ENCODE measurements at regions not wholly inside any gene's neighbourhood (a gene's known extent, or its start where the extent isn't known, plus 50 kb on each side); places are given as distances from the start of the nearest gene placed in this dataset.
"Not testable (repeated sequence)": the region's sequence is repeated elsewhere in the genome, so short reads cannot be mapped to it uniquely, and the experiment has no call there.

DNA sequence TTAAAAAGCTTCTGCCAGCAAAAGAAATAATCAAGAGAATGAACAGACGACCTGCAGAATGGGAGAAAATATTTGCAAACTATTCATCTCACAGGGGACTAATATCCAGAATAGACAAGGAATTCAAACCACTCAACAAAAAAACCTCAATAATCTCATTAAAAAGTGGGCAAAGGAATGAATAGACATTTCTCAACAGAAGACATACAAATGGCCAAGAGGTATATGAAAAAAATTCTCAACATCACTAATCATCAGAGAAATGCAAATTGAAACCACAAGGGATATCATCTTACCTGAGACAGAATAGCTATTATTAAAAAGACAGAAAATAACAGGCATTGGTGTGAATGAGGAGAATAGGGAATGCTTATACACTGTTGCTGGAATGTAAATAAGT lies 270.0 kb downstream of the DACT1 start:
- no peak for DNase-seq

DNA sequence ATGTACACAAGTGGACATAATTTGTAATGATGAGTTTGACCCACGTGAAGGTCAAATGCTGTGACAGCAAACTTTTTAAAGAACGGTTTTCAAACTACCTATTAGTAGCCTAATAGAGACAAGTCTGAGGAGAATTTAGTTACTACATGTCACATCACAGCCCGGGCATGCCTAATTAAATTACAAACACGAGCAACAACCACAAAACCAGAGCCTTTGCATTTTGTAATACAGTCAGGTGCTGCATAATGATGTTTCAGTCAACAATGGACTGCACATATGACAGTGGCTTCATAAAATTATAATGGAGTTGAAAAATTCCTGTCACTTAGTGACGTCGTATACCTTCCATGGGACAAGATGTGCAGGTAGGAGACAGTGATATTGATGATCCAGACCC lies 274.5 kb downstream of the DACT1 start:
- no peak for DNase-seq

- DNase-seq = no peak
Measured at GRCh38 chr14:58912799-58913432, 275.2 kb downstream of the DACT1 start.

DNA sequence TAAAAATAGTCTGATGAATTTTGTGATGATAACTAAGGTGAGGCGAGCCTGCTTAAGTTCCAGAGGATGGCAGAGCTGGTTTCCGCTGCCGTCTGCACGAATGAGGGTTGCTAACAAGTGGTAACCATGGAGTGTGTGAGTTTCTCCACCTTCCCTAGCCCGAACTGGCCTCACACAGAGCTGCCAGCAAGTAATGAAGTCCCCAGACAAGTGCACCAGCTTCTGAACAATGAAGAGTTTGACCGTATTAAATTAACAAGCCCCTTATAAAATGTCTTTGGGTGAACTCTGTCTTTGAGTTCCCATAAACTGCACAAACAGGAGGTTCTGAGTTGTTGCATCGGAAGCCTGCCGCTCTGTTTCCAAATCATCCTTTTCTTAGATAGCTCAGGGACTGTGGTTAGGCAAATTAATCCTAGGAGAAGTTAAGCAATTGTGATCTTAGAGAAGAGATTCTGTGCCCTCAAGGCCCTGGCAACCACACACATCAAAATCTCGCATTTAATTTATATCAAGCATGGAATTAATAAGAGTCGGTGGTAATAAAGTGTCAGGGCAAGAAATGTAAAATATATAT lies 274.1 kb upstream of the DAAM1 start:
- no peak for DNase-seq

DNA sequence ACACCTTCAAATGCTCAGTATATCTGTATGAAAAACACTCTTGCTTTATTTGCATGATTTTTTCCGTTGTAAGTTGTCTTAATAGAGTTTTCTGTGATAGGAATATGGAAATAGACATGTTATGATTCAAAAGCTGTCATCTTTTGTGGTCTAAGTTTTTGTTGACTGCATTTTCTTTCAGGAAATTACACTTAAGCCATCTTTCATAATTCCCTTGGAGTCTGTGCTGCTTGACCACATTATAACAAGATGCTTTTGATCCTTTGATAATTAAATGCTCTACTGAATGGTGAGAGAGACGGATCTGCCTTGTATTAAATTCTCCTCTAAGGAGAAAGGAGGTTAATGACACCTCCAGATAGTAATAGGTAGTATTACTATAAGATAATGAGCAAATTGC lies 272.8 kb upstream of the DAAM1 start:
- DNase-seq = no peak

GRCh38 chr14:58918066-58918738 lies 270.3 kb upstream of the DAAM1 start:
- no peak for DNase-seq

DNA sequence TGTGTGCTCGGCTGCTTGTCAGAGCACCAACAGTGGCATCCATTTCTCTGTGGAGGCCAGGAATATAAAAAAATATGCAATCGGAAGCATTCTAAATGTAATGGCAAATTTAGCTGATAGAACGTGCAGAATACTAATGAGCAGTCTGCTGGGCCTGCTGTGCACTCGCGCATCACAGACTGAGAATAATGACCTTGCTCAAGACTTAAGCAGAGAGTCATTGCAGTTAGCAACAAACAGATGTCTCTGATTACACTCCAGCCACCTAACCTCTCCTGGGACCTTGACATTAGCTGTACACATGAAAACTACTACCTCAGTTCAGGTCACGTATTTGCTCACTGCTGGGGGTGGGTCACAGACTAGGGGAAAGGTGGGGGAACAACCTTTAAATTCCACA lies 269.2 kb upstream of the DAAM1 start:
- no peak for DNase-seq

GRCh38 chr14:58920230-58920629 lies 268.2 kb upstream of the DAAM1 start:
- no peak for DNase-seq

DNA sequence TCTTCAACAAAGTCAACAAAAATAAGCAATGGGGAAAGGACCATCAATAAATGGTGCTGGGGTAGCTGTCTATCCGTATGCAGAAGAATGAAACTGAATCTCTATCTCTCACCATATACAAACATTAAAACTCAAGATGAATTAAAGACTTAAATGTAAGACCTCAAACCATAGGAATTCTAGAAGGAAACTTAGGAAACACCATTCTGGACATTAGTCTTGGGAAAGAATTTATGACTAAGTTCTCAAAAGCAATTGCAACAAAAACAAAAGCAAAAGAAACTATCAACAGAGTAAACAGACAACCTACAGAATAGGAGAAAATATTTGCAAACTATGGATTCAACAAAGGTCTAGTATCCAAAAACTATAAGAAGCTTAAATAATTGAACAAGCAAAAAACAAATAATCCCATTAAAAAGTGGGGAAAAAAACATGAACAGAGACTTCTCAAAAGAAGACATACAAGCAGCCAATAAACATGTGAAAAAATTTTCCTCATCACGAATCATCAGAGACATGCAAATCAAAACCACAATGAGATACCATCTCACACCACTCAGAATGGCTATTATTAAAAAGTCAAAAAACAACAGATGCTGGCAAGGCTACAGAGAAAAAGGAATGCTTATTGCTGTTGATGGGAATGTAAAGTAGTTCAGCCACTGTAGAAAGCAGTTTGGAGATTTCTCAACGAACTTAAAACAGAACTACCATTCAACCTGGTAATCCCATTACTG lies 266.1 kb upstream of the DAAM1 start:
- DNase-seq = not testable (repeated sequence)

DNA sequence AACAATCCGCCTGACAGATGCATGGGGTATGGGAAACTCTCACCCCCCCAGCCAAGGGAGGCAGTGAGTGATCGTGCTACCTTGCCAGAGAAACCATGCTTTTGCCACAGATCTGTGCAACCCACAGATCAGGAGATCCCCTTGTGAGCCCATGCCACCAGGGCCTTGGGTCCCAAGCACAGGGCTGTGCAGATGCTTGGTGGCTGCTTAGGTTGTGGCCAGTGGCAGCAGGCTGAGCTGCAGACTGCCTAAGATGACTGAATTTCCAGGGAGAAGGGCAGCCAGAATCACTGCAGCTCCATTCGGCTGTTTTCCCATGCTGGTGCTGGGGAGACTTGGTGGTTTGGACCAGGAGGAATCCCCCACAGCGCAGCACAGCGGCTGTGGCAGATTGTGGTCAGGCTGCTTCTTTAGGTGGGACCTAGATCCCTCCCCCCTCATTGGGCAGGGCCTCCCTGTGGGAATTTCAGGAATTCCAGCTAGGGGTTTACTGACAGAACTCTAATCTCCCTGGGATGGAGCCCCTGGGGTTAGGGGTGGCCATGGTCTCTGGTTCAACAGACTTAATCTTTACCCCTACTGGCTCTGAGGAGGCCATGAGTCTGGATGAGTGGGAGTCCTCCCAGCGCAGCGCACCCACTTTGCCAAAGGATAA lies 264.6 kb upstream of the DAAM1 start:
- no peak for DNase-seq

DNA sequence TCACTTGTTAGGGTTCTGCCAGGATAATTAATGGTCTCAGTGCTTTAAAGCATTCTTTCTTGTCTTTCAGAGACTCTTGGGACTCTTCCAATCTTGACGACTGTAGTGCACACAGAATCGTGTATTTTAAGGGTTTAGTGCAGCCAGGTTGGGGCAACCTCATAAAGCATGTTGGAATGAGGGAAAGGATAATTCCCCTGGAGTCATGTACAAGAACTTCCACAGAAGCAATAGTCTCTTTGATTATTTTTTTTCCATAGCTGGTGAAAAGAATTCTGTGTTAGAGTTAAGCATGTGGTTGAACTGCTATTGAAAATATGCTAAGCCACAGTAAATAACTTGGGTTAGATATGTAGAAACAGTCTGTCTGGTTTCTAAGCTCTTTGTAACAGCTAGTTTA lies 246.8 kb upstream of the DAAM1 start:
- no peak for DNase-seq

DNA sequence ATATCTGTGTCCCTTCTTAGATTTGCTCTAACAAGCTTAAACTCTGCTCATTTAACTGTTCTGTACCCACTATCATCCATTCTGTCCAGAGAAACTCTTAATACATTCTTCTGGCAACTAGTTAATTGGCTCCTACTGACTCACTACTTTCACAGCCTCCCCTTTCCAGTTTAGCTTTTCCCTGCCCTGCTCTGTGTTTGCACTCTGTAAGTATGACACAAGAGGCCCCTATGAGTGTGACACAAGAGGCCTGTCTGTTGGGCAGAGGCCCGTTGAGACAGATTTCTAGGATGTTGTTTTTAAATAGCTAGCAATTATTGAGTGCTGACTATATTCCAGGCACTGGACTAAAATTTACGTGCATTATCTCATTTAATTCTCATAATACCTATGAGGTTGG lies 246.0 kb upstream of the DAAM1 start:
- DNase-seq = no peak

DNA sequence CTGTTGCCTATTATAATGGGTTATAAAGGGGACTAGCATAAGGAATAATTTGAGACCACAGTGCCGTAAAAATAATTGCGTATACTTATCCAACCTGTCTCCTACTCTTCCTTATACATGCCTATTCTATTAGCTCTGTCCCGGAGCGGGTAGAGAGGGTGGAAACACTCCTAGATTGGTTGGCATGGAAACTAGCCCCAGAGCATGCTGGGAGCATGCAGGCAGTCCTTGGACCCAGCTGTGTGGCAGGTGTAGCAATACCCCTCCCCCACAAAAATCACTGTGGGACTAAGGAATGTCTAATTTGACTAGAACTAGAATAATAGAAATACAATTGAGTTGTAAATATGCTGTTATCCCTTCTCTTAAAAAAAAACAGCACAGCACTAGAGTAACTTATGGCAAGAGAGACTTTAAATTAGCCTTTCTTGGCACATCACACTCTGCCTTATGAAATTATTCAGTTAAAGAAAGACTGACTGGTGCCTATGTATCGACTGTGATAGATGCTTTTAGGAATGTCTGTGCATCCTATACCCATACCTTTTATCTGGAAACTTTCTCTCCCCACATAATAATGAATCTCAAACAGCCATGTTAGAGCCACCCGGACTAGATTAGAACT lies 244.0 kb upstream of the DAAM1 start:
- no peak for DNase-seq

GRCh38 chr14:58944968-58945356 lies 243.5 kb upstream of the DAAM1 start:
- no peak for DNase-seq

GRCh38 chr14:58946431-58946830 lies 242.0 kb upstream of the DAAM1 start:
- DNase-seq = no peak

GRCh38 chr14:58947156-58947555 lies 241.3 kb upstream of the DAAM1 start:
- DNase-seq = no peak

DNA sequence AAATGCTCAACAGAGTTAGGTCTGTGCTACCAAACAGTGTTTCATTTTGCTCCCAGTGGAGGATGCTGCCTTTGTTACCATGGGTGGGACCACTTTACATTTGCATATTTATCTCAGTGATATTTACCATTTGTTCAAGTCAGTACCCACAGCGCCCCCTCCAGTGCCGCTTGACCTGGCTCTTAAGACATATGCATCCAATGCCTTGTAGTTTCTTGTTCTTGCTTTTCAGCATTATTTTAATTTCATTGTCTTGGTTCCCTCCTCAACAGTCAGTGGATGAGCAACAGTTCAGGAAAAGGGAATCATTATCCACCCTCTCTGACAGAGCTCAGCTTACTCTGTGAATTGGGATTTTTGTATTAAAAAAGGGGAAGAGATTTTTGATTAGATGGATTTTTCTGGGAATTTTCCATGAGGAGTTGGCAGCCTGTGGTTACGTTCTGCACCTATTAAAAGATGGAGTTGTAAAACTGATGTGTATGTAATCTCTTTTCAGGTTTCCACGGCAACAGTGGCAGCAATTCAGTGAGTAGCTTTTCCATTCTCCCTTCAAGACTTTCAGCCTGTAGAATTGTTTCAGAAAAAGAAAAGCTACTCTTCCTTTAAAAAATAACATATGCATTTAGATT lies 240.5 kb upstream of the DAAM1 start:
- no peak for DNase-seq

DNA sequence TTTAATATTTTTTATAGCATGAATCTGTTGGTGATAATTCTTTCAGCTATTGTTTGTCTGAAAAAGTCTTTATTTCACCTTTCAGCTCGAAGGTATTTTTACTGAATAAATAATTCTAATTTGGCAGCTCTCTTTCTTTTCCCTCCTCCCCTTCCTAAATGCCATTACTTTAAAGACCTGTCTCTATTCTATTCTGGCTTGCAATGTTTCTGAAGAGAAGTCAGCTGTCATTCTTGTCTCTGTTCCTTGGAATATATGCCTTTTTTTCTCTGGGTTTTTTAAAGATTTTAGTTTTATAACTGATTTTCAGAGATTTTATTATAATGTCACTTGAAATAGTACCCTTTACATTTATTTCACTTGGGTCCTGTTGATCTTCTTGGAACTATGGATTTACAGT lies 237.9 kb upstream of the DAAM1 start:
- DNase-seq = no peak

DNA sequence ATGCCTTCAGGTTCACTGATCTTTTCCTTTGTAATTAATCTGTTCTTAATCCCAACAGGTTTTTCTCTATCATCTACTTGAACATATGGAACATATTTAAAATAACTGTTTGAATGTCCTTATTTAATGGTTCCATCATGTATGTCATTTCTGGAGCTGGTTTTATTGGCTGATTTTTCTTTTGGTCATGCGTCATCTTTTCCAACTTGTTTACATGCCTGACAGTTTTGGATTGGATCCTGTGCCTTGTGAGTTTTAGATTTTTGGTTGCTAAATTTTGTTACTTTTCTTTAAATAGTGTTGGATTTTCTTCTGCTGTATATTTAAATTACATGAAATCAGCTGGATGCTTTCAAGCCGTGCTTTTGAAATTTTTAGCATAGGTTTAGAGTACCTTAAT lies 237.3 kb upstream of the DAAM1 start:
- no peak for DNase-seq

- DNase-seq = no peak
Measured at GRCh38 chr14:58954052-58954451, 234.4 kb upstream of the DAAM1 start.

- no peak for DNase-seq
Measured at GRCh38 chr14:58954901-58955861, 233.3 kb upstream of the DAAM1 start.
